HG03066 (cell line): ENCODE measurements at regions not wholly inside any gene's neighbourhood (a gene's known extent, or its start where the extent isn't known, plus 50 kb on each side); places are given as distances from the start of the nearest gene placed in this dataset.
"Not testable (repeated sequence)": the region's sequence is repeated elsewhere in the genome, so short reads cannot be mapped to it uniquely, and the experiment has no call there.

Source experiments
- ATAC-seq: cut with Tn5 transposase; IDR thresholded peaks from one replicate; pipeline ENCODE4 v1.9.1; 2021; ENCODE audit warnings: low read depth; ENCODE audit not compliant: unreplicated experiment

GRCh38 chr6:67698534-67698933 is 936.5 kb upstream of the ADGRB3 start:
- no peak for ATAC-seq

GRCh38 chr6:67694127-67694526 is 941.0 kb upstream of the ADGRB3 start:
- no peak for ATAC-seq

- no peak for ATAC-seq
Measured at GRCh38 chr6:67689329-67689728, 945.8 kb upstream of the ADGRB3 start.

- no peak for ATAC-seq
Measured at GRCh38 chr6:67687396-67687795, 947.7 kb upstream of the ADGRB3 start.

- not testable (repeated sequence) for ATAC-seq
Measured at GRCh38 chr6:67686225-67686624, 948.9 kb upstream of the ADGRB3 start.

GRCh38 chr6:67683960-67684359 is 951.1 kb upstream of the ADGRB3 start:
- ATAC-seq: no peak

DNA sequence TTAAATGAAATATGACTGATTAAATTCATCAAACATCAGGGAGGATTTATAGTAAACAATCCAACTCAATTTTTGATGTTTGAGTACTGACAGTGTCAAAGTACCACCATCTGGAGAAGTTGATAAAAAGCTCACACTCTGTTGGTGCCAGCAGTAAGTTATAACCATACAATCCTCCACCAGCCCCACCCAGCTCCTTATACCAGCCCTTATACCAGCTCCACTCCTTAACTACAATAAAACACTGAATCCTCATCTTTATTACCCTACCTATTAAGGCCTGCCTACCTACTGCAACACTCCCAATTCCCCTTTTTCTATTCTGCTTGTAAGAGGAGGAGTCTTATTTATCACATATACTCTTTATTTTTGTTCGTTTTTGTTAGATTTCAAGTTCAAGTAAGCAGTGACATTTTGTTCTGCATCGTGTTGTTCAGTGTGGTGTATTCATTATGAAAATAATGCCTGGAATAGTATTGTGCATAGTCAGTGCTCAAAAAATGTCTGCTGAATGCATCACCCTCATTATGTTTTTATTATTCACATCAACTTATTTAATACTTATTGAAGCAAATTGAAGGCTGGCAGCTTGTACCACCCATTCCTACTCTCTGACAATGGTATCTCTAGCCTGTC is 954.7 kb upstream of the ADGRB3 start:
- no peak for ATAC-seq

DNA sequence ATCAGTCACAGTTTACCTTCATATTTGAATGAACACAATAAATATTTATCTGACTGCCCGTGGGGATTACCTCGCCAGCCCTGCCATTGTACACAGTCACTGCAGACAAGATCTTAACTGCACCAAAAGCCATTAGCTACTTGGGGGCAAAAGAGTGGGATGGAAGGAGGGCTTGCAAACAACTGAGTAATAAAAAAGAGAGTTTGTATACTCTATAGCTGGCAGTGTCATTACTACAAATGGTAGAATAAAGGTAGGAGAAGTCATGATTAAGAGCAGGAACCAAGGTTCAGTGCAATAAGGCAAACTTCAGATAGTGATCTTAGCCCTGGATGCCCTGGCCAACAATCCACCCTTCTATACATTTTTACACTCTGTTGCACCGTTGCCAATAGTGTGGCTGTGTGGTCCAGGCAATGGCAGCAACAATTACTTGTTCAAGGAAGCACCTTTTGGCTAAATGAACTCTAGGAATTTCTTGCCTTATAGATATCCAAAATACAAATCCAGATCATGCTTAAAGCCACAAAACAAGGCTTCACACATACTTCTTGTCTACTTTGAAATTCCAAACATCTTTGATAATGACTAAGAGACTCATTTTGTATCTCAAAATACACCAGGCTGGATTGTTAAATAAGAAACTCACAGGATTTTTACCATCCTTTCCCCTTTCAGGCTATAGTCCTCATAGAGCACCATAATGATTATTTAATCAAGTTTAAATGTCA is 955.4 kb upstream of the ADGRB3 start:
- ATAC-seq: no peak

DNA sequence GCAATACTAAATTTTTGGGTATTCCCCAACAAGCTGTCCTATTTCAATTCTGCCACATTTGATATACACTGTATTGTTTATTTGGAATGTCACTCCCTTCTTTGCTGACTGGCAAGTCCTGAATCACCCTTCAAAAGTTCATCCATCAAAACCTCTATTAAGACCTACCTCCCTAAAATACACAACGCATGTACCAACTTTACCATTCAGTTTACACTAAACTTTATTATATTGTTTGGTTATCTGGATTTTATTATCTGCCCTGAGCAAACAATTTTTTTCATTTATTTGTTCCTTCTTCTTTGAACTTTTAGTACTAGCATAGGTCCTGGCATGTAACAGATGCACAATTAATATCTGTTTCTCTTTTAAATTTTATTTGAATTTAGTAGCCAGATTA is 958.2 kb upstream of the ADGRB3 start:
- ATAC-seq: no peak

GRCh38 chr6:67667637-67668422 is 967.3 kb upstream of the ADGRB3 start:
- no peak for ATAC-seq

DNA sequence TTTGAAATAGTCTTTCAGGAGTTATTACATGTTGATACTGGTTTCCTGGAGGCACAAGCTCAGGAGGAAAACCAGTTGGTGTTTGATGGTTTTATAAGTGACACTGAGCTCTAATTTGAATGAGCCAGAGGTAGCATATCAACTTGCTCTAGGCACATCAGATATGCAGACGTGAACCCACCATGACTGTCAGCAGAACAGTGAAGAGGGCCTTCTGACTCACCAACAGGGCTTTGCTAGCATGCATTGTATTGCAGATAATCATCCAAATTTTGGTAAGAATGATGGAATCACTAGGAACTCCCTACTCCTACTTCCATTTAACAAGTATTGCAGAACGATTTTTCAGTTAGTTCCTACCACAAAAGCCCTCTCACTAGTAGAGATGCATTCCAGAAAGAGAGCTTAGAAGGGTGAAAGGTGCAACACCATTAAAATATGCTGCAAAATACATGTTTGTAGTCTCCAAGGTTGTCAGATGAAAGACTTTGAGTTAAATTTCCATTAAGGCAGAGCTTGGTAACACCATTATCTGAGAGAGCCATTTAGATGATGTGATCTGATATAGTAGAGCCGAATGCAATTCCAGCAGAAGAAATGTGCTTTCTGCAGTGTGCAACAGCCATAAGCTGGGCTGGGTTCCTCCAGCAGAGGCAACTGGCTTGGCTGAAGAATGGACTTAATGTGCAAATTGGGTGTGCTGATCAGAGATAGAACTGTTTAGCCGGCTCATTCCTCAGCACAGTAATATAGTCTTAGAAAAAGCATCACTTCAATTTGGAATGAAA is 968.7 kb upstream of the ADGRB3 start:
- no peak for ATAC-seq

- ATAC-seq: no peak
Measured at GRCh38 chr6:67664942-67665341, 970.1 kb upstream of the ADGRB3 start.

DNA sequence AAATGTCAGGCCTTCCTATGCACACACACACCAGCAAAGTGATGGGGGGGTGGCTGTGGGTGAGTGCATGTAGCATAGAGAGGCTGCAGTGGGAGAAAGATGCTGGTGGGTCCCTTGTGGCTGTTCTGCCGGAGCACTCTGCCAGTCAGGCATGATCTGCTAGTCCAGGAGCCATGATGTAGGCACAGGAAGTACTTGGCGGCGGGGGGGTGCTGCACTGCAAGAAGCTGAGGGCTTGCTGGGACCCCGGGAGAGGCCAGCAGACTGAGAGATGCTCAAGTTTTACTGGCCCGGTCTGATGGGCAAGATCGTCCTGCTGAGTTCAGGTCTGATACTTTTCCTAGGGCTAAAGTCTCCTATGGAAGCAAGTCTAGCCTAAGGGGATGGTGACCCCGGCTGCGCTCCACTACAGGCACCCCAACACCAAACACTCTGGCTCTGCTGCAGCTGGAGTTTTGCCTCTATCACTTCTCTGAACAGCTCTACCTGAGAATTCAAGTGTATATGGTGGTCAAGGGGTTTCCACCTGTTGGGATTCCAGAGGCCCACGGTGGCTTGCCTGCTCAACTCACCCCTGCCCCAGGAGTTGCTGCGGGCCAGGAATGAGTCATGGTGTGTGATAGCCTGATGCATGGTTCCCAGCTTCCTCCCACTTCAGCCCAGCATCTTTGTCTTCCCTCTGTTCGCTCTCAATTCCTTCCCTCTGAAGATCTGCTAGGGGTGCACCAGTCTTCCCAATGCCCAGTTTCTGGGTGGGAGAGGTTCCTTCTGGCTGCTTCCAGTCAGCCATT is 971.8 kb upstream of the ADGRB3 start:
- ATAC-seq: no peak

GRCh38 chr6:67653561-67653960 is 981.5 kb upstream of the ADGRB3 start:
- ATAC-seq: no peak

GRCh38 chr6:67646550-67646949 is 988.5 kb upstream of the ADGRB3 start:
- ATAC-seq: no peak

- no peak for ATAC-seq
Measured at GRCh38 chr6:67643281-67643680, 991.8 kb upstream of the ADGRB3 start.

GRCh38 chr6:67642582-67642981 is 992.5 kb upstream of the ADGRB3 start:
- no peak for ATAC-seq

- no peak for ATAC-seq
Measured at GRCh38 chr6:67640484-67640883, 994.6 kb upstream of the ADGRB3 start.

GRCh38 chr6:67639161-67639560 is 995.9 kb upstream of the ADGRB3 start:
- ATAC-seq: no peak

GRCh38 chr6:67634199-67634598 is 1000.9 kb upstream of the ADGRB3 start:
- ATAC-seq: no peak
